Left lobe of liver (tissue), 2 donors: ENCODE measurements at regions not wholly inside any gene's neighbourhood (a gene's known extent, or its start where the extent isn't known, plus 50 kb on each side); places are given as distances from the start of the nearest gene placed in this dataset.
"Not testable (repeated sequence)": the region's sequence is repeated elsewhere in the genome, so short reads cannot be mapped to it uniquely, and the experiment has no call there.

Experiments used
- ATAC-seq: fragments of 200-7000 bp; cut with Tn5 transposase; one replicate; pipeline ENCODE4 v1.9.1; 2020; ENCODE audit warnings: mild to moderate bottlenecking, moderate library complexity
- DNase-seq: peaks from one replicate; pipeline ENCODE4 v3.0.0-alpha.2; 2020; ENCODE audit warnings: low spot score
- donor health status: DM: no; HTN: no; CAD: no; lungs with moderate emphysema.
- donor health status: DM: no; HTN: yes; CAD: no.

DNA sequence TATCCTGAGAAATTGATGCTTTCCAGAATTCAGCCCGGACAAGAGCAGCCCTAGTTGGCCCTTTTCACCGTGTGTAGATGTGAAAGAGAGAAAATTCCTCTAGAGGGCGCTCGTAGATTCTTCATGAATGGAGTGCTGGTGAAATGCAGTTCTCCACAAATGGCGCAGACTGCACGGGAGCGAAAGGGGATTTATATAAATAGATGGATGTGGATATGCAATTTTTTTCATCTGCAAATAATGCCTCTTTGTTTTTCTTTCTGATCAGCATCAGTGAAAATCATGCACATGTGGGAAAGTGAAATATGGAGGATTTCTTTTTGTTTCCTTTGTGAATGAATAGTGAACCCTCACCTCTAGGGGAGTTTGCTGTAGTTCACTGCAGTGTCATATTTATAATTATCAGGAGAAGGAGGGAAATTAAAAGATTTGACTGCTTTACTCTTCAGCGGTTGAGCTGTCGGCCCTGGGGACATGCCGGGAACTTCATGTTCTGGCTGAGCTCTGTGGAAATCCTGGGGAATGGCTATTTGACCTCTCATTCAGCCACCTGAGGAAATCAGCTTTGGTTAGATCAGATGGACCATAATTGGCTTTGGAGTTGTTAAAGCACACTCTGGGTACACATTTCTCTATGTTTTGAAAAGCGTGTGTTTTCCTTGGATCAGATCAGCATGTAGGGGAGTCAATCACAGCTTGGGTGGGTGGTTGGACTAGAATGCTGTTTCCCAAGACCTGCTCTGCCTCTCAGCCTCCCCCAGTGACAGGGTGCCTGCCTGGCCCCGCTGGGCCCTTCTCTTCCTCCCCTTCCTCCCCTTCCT, 115.0 kb upstream of the SHISA3 start:
- ATAC-seq (peak; percentile 93), DNase-seq (no peak)

DNA sequence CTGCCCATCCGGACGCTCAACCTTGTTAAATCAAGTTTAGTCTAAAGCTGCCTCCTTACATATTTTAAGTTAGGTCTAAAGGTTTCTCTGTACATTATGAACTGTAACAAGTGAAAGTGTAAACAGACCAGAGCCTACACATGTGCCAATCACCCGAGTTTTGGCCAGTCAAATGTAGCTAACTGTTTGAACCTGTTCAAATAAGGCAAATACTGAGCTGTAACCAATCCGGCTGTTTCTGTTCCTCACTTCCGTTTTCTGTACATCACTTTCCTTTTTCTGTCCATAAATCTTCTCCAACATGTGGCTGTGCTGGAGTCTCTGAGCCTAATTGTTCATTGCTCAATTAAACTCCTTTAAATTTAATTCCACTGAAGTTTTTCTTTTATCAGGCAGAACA, 113.3 kb upstream of the SHISA3 start:
- no peak for DNase-seq
- ATAC-seq, result no peak

- ATAC-seq, DNase-seq: not testable (repeated sequence)
Observed at GRCh38 chr4:42288876-42289275, 108.4 kb upstream of the SHISA3 start.

DNA sequence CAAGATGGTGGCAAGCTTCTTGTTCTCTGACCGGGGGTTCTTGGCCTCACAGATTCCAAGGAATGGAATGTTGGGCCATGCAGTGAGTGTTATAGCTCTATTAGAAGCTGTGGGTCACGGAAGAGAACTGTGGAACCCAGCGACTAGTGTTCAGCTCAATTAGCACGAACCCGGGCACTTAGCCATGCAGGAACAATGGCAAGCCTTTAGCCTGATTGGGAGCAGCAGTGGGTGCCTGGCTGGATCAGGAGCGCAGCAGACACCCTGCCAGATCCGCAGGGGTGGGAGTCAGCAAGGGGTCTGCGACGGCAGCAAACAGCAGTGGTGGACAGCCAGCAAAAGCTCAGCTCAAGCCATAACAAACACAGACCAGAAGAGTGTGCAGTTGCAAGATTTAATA, 105.1 kb upstream of the SHISA3 start:
- not testable (repeated sequence) for DNase-seq, ATAC-seq

DNA sequence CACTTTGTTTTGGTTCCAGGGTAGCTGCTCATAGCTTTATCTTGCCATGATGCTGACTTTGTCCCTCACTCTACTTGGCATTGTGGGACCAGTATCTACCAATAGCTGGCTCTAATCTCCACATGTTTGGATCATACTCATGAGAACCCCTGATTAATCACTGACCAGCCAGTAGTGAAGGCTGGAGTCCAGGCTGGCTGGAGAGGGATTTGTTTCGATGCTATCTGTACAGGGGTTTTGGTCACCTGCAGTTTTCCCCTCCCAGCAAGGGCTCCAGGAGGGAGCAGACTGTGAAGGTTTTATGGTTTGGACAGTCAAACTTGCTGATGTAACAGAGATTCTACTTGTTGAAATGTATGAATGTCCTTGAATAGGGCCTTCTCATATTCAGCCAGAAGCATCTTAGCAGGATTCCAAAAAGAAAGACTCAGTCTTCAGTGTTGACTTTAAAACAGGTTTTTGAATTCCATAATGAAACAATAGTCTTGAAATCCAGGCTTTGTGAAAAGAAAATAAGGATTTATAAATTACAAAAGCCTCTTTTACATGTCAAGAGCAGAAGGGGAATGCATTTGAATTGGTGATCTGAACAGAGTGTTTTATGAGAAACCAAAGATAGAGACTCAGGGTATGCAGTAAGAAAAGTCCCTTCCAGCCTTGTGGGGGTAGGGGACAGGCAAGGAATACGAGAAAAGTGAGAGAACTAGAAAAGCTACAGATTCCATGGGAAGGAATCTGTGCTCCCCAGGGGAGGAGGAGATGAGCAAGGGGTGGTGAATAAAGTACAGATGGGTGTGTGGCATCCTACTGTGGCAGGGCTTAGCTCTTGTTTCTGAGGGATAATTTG, 103.1 kb upstream of the SHISA3 start:
- DNase-seq, result no peak
- ATAC-seq, result no peak

DNA sequence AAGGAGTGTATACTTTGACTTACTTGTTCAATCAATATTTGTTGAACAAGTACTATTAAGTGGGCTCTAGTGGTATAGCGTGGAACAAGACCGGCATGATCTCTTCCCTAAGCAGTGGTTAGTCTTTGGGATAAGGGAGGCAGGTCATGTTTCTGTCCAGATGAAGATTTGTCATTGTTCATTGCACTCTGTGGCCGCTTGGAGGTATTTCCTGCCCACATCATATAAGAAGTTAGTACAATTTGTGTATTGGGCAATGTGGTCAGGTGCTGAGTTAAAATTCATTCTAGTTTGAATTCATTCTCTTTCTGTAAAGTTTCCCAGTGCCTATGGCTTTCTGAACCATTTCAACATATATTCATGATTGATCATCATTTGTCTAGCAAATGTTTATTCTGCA, 101.1 kb upstream of the SHISA3 start:
- no peak for DNase-seq
- ATAC-seq, result no peak

DNA sequence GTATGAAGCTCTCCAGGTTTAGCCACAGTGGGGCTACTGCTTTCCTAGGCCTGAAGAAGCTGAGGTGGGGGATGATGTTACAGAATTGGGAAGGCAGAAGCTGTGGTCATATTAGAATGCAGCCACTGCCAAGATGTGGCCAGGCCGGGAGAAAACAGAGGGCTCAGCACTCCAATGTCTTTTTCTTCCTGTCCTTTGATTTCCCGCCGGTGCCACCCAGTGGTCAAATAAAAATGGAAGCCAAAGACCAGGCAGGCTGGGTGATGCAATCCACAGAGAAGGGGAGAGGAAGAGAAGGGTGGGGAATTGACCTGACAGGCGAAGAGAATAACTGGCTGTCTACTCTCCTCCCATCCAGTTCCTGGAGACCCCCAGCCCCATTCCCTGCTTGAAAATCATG, 94.9 kb upstream of the SHISA3 start:
- DNase-seq (no peak), ATAC-seq (peak; percentile 77)

DNA sequence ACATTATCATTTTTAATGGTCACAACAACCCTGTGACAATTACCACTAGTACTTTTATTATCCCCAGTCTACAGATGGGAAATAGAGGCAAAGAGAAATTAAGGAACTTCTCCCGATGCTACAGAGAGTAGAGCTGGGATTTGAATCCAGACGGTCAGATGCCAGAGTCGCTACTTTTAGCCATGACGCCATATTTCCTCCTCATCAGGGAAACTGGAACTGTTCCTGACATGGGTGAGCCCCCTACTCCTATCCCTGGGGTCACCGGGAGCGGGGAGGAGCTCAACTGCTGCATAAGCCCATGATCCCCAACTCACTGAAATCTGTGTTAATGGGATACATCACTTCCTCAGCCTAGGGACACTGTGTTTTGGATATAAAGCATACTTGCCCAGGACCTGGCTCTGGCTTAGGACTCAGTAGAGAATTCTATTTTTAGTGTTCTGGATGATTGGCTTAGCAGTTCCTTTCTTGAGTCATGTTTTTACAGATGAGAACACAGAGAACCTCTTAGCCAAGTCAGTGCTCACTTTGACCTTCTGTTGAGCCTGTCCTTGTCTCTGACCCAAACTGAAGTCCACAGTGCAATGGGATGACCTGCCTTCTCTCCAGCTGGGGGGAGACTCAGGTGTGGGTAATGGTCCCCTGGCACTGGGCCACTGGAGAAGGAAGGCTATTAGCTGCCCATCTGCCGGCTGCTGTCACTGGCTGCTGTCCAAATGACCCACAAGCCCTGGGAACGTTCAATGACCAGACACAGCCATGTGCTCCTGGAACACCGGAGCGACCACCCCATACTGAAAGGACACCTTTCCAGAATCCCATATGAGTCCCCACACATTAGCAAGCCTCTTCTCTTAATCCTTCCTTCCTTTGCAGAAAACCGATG, 90.8 kb upstream of the SHISA3 start:
- no peak for ATAC-seq
- no peak for DNase-seq

- DNase-seq (no peak), ATAC-seq (no peak)
Observed at GRCh38 chr4:42308247-42308646, 89.0 kb upstream of the SHISA3 start.

DNA sequence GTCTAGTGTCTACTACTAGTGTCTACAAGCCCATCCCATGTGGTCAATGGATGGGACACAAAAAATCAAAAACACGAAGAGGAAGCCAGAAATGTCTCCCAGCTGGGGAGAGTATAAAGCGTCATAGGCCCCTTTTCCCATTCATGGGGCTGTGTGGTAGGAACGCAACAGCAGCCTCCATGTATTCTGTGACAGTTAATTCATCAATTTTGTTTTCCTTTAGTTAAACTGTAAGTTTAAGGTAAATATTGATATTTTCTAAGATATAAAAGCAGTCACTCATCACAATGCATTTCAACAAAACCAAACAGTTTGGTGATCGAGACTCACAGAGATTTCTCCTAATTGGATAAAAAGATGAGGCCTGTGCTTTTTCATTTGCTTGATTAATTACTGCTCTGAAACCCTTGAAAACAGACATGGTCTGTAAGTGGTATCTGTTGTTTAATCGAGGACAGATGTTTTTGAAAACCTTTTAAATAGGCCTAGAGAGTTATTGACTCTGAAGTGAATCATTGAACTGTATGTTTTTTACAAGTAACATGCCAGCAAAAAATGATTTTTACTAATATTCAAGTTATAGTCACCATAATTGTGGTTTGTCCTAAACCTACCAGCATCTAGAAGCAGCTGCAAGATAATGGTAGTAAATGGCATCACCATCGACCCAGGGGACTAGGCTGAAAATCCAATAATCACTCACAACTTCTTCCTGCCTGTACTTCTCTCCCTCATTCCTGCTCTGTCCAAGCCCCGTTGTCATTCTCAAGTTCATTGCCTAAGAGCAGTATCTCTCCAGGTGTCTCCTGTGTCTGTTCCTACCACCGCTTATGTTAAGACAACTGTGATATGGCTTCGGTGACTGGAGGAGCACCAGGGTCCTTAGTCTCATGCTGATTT, 87.7 kb upstream of the SHISA3 start:
- no peak for ATAC-seq

GRCh38 chr4:42310358-42310757, 86.9 kb upstream of the SHISA3 start:
- no peak for DNase-seq
- no peak for ATAC-seq

More for the DNA sequence above, 87.7 kb upstream of the SHISA3 start:
- DNase-seq, result no peak

GRCh38 chr4:42310806-42311205, 86.5 kb upstream of the SHISA3 start:
- DNase-seq (no peak), ATAC-seq (no peak)

DNA sequence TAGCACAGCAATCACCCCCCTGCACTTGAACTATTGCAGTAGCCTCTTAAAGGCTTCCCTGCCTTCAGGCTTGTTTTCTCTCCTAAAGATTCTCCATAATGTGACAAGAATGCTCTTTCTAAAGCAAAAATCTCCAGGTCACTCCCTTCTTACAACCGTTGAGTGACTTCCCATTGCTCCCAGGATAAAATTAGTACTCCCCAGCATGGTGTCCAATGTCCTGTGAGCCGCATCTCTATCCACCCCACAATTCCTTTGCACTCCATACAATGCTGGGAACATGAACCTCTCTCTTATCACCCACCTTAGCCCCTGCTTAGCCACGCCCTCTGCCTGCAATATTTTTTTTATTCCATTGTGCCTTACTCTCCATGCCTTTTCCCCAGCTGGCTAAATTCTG, 85.7 kb upstream of the SHISA3 start:
- no peak for ATAC-seq
- no peak for DNase-seq

DNA sequence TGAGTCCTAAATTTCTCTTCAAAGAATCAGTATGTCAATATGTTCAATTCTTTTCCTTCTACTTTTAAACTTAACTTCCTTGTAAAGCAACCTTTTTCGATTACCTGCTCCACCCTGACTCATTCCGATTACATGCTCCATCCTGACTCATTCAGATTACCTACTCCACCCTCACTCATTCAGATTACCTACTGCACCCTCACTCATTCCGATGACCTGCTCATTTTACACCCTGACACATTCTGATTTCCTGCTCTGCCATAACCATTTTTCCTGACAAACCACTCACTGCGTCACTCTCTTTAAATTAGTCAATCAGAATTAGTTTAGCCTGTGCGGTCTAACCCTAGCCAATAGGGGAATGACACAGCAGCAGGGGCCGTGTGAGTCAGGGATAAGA, 83.9 kb upstream of the SHISA3 start:
- not testable (repeated sequence) for ATAC-seq, DNase-seq

GRCh38 chr4:42313872-42314271, 83.4 kb upstream of the SHISA3 start:
- DNase-seq, result no peak
- no peak for ATAC-seq

- no peak for DNase-seq
- ATAC-seq, result no peak
Observed at GRCh38 chr4:42315231-42315630, 82.1 kb upstream of the SHISA3 start.

DNA sequence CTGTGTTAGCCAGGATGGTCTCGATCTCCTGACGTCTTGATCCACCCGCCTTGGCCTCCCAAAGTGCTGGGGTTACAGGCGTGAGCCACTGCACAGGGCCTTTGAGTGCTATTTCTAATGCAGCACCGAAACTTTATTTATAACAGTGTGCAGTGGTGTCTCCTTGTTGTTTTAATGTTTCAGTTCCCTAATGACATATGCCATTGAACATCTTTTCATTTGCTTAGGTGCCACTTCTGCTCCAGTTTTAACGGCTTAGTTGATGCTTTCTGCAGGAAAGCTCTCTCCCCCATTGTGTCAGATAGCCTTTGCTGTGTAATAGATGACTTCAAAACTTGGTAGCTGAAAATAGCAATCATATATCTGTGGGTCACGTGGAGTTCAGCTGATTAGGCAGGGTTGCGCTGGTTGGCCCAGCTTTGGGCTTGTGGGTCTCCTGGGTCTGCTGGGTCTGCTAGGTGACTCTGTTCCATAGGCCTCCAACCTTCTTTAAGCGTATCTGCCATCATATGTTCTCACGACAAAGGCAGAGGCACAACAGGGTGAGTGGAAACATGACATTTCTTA, 76.4 kb upstream of the SHISA3 start:
- DNase-seq (no peak), ATAC-seq (no peak)

DNA sequence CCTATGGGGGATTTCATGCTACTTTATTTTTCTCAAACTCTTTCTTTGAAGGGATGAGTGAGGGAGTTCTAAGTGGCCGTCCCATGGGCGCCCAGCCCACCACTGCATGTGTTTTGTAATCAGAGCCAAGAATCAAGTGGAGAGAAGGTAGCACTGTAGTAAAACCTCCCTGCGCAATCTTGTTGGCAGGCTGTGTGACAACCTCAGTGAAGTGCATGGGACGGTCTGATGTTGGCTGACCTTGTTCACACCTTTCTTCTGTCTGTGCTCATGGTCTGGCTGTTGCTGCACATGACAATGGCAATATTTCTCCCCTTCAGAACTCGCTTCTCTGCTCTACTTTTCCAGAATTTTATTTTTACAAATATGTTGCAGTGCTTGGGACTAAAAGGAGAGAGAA, 71.2 kb upstream of the SHISA3 start:
- DNase-seq (no peak), ATAC-seq (no peak)

DNA sequence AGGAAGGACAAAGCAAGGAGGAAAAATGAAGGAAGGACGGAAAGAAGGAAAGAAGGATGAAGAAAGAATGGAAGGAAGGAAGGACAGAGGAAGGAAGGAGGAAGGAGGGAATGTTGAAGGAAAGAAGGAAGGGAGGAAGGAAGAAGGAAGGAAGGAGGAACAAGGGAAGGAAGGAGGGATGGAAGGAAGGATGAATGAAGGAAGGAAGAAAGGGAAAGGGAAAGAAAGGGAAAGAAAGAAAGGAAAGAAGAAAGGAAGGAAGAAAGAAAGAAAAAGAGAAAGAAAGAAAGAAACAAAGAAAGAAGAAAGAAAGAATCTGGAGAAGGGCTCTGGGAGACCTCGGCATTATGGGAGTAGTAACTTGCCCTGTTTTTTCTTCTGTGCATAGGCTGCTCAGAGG, 70.8 kb upstream of the SHISA3 start:
- ATAC-seq (no peak), DNase-seq (no peak)

DNA sequence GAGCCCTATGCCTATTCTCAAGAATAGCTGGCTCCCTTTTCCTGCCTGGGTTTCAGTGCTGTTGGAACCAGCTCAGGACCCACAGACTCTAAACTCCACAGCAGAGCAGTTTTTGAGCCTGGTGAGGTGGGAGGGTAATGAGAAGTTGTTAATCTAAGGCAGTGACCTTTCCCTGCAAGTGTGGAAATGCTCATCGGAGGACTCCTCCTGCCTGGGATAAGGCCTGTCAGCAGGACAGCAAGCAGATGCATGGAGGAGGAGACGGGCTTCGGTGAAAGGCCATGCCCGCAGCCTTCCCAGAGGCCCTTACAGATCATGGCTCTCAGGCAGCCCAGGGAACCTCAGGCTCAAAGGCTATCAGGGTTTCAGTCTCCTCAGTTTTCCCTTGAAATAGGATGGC, 70.0 kb upstream of the SHISA3 start:
- DNase-seq (no peak), ATAC-seq (no peak)
